GM12873 (cell line): ENCODE measurements at regions not wholly inside any gene's neighbourhood (a gene's known extent, or its start where the extent isn't known, plus 50 kb on each side); places are given as distances from the start of the nearest gene placed in this dataset.

Source experiments
- TF ChIP-seq, protein P1 (sequence below): IDR thresholded peaks from 2 replicates; pipeline ENCODE4 v1.5.1; 2012; ENCODE audit warnings: low read depth, mild to moderate bottlenecking, moderate library complexity, low read length, control low read depth; ENCODE audit not compliant: insufficient read depth; ENCODE audit errors: missing control alignments

- TF ChIP-seq, protein P1, sequence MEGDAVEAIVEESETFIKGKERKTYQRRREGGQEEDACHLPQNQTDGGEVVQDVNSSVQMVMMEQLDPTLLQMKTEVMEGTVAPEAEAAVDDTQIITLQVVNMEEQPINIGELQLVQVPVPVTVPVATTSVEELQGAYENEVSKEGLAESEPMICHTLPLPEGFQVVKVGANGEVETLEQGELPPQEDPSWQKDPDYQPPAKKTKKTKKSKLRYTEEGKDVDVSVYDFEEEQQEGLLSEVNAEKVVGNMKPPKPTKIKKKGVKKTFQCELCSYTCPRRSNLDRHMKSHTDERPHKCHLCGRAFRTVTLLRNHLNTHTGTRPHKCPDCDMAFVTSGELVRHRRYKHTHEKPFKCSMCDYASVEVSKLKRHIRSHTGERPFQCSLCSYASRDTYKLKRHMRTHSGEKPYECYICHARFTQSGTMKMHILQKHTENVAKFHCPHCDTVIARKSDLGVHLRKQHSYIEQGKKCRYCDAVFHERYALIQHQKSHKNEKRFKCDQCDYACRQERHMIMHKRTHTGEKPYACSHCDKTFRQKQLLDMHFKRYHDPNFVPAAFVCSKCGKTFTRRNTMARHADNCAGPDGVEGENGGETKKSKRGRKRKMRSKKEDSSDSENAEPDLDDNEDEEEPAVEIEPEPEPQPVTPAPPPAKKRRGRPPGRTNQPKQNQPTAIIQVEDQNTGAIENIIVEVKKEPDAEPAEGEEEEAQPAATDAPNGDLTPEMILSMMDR, result no peak
These were observed 1276.6 kb upstream of the FLRT2 start for GRCh38 chr14:84253326-84253725.

- TF ChIP-seq, protein P1, result no peak
These were observed 1275.7 kb upstream of the FLRT2 start for GRCh38 chr14:84254290-84254689.

DNA sequence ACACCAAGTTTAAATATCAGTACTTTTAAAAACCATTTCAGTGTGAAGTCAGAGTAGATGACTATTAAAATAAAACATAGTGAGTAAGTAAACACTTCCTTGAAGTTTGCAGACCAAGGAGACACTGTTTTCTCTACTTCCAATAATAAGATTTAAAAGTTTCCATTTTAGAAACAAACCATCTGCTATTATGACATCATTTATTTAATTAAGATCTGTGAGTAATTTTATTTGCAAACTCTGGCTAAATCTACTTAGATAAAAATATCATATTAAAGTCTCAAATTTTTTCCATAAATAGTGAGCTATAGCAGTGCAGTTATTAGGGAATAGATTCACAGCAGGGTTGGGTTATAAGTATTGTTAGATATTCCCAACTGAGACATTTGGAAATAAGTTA lies 1267.0 kb upstream of the FLRT2 start:
- TF ChIP-seq, protein P1, result no peak

- TF ChIP-seq, protein P1, result no peak
These were observed 1257.6 kb upstream of the FLRT2 start for GRCh38 chr14:84272290-84272721.

DNA sequence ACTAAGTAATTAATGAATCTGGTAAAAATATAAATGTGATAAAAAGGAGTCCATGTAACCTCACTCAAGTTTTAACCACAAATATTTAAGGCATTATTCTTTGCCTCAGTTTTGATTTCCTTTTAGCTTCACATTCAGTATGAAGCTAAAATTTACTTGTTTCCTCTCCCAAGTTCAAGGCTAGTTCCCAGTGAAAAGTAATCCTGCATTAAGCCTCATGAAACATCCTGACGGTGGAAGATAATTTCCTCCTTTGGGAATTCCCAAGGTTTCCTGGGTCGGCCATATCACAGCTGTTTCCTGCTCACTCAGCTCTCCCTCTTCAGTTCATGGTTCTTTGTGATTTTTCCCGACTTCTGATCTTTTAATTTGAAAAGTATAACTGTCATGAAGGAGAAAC lies 1256.8 kb upstream of the FLRT2 start:
- TF ChIP-seq, protein P1, result no peak

DNA sequence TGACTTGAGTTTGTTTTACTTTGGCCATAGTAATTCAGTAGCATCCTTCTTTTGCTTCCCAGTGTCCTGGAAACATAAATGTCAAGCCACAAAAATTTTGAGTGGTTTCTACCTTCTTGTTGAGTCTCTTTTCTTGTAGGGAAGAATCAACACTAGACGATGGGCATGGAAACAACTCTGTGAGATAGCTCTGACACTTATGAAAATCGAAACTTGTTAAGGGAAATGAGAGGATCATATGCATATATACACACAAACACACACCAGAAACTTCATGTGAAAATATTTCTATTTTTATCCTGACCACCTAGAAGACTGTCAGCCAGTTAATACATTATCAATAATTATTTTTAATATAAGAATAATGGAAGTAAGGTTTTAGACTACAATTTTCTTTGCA lies 1247.3 kb upstream of the FLRT2 start:
- TF ChIP-seq, protein P1, result no peak

DNA sequence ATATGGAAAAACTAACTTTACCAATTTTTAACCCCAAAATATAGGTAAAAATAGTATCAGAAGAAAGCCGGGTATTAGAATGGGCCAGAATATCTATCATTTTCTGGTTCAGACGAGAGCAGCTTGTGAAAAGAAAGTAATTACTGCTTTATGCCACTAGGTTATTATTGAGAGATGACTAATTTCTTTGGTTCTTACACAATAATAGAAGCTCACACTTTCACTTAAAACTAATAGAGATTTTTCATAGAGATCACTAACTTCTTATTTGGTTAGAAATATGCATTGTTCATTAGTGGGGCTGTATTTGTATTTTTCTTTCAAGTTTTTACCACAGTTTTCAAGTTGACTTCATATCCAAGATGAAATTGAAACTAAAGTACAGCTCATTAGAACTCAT lies 1241.2 kb upstream of the FLRT2 start:
- TF ChIP-seq, protein P1, result no peak
